ENCODE measurements at regions not wholly inside any gene's neighbourhood (a gene's known extent, or its start where the extent isn't known, plus 50 kb on each side); places are given as distances from the start of the nearest gene placed in this dataset.

- H3K4me3 ChIP-seq (ENCODE audit: low read depth, low read length): no peak overlapping the region
- DNase-seq (ENCODE audit: low read depth): no peak
- TF ChIP-seq CTCF (conservative IDR thresholded peaks at IDR 0.05; ENCODE audit: low read depth, low read length): no peak
Measured at GRCh38 chr4:84243685-84244084, 255.4 kb downstream of the NKX6-1 start.

GRCh38 chr4:84239278-84239845, 259.7 kb downstream of the NKX6-1 start:
- H3K4me3 ChIP-seq (ENCODE audit: low read depth, low read length): no peak overlapping the region
- no peak for TF ChIP-seq CTCF (conservative IDR thresholded peaks at IDR 0.05; ENCODE audit: low read depth, low read length)
- no peak for DNase-seq (ENCODE audit: low read depth)

- no peak for DNase-seq (ENCODE audit: low read depth)
- no peak for TF ChIP-seq CTCF (conservative IDR thresholded peaks at IDR 0.05; ENCODE audit: low read depth, low read length)
- no peak overlapping the region for H3K4me3 ChIP-seq (ENCODE audit: low read depth, low read length)
Measured at GRCh38 chr4:84238247-84239090, 260.6 kb downstream of the NKX6-1 start.

GRCh38 chr4:84237008-84237407, 262.1 kb downstream of the NKX6-1 start:
- DNase-seq (ENCODE audit: low read depth): no peak
- no peak overlapping the region for H3K4me3 ChIP-seq (ENCODE audit: low read depth, low read length)
- TF ChIP-seq CTCF (conservative IDR thresholded peaks at IDR 0.05; ENCODE audit: low read depth, low read length): no peak

- DNase-seq (ENCODE audit: low read depth): no peak
- no peak overlapping the region for H3K4me3 ChIP-seq (ENCODE audit: low read depth, low read length)
- no peak for TF ChIP-seq CTCF (conservative IDR thresholded peaks at IDR 0.05; ENCODE audit: low read depth, low read length)
Measured at GRCh38 chr4:84235126-84235944, 263.8 kb downstream of the NKX6-1 start.

GRCh38 chr4:84232309-84233095, 266.6 kb downstream of the NKX6-1 start:
- no peak for TF ChIP-seq CTCF (conservative IDR thresholded peaks at IDR 0.05; ENCODE audit: low read depth, low read length)
- no peak overlapping the region for H3K4me3 ChIP-seq (ENCODE audit: low read depth, low read length)
- no peak for DNase-seq (ENCODE audit: low read depth)

All from epithelial cell of proximal tubule (primary cell).